OCI-M1 (cell line): ENCODE measurements at regions not wholly inside any gene's neighbourhood (a gene's known extent, or its start where the extent isn't known, plus 50 kb on each side); places are given as distances from the start of the nearest gene placed in this dataset.
A peak's percentile ranks its signal among the peaks of the same experiment; 100 is the strongest.
"Not testable (repeated sequence)": the region's sequence is repeated elsewhere in the genome, so short reads cannot be mapped to it uniquely, and the experiment has no call there.

Experiments used
- DNase-seq: peaks from one replicate; lab custom pipeline; 2025; lab: John Stamatoyannopoulos, UW

DNA sequence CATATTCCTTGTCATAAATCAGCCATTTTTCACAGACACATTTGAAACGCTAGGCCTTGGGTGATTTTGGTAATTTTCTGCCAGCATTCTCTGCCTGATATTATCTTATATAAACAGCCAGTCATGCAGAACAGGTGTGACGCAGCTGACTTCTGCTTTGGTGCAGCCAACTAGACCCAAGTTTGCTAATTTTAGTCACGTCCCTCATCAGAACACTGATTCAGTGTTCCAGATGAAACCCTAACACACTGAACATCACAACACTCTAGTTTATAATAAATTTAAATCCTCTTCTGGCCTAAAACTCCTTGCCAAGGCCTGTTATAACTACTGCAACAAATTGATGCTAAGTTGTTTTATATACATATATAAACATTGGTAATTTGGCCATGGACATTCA is 386.1 kb downstream of the SEC23A start:
- DNase-seq, result no peak

DNA sequence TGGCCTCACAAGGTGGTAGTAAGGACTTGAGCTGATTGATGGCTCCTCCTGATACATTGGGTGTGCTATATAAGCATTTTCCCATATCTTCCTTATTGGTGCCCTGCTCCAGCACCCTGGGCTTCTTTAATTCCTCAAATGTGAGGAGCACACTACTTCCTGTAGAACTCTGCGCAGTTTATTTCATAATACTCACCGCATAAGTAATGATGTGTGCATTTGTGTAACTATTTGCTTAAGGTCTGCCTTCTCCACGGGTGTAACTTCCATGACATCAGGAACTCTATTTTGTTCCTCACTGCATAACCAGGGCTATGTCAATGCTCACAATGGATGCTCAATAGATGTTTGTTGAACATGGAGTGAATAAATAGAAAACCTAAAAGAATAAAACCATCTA is 392.2 kb downstream of the SEC23A start:
- no peak for DNase-seq

DNA sequence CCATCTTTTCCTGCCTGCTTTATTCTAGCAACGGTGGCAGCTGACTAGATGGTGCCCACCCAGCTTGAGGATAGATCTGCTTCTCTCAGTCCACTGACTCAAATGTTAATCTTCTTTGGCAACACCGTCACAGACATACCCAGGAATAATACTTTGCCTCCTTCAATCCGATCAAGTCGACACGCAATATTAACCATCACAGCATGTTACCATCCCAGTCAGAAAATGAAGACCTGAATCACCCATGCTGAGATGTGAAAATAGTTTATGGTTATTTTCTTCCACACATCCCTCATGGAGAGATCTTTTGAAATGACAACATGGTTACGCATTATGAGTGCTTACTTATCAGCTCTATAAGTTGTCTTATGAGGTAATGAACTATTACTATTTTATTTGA is 392.8 kb downstream of the SEC23A start:
- no peak for DNase-seq

DNA sequence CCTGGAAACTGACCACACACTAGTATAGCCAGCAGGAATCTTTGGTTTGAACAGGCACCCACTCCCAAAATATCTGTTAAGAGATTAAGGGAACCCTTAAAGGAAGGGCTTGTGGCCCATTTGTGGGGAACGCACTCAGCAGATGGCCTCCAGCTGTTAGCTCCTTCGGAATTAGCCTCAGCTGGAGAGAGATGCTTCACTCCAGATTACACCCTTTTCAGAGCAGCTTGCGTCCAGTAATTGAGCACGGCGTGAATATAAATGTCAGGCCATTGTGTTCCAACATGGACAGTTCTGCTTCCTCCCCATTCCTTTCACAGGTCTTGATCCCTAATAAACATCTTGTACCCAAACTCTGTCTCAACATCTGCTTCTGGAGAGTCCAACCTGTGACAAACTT is 397.8 kb downstream of the SEC23A start:
- DNase-seq, result no peak

DNA sequence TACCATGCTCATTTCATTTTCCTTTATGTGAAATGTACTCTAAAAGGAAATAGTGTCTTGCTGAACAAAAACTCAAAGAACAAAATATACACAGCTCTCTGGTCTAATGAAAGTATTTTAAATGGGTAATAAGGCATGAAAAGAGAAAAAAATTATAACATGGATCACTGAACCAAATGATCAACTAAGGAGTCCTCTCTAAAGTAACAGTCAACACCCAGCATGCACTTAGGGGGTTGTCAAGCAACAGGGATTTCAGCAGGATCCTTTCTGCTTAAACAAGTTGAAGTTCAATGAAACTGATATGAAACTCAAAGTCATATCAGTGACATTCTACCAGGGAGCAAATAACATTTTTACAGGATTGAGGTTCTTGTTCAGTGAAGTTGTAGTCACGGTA is 398.8 kb downstream of the SEC23A start:
- no peak for DNase-seq

DNA sequence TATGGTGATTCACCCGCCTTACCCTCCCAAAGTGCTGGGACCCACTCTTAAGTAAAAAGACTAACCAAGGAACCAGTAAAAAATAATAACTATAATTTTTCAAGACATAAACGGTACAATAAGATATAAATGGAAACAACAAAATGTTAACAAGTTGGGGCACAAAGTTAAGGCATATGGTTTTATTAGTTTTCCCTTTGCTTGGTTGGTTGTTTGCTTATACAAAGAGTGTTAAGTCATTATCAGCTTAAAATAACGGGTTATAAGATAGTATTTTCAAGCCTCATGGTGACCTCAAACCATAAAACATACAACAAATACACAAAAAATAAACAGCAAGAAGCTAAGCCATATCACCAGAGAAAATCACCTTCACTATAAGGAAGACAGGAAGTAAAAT is 406.1 kb downstream of the SEC23A start:
- DNase-seq, result no peak

DNA sequence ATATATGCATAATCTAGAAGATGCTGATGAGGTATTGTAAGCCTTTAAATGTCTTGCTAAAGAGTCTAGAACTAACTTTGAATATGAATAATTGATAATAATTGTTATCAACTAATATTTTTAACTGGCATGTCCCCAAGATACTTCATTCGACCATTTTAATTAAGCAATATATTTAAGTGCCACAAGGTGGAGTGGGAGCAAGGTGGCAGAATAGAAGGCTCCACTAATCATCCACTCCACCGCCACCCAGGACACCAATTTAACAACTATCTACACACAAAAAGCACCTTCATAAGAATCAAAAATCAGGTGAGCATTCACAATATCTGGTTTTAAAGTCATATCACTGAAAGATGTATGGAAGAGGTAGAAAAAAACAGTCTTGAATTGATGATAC is 409.6 kb downstream of the SEC23A start:
- DNase-seq, result peak; percentile 1

DNA sequence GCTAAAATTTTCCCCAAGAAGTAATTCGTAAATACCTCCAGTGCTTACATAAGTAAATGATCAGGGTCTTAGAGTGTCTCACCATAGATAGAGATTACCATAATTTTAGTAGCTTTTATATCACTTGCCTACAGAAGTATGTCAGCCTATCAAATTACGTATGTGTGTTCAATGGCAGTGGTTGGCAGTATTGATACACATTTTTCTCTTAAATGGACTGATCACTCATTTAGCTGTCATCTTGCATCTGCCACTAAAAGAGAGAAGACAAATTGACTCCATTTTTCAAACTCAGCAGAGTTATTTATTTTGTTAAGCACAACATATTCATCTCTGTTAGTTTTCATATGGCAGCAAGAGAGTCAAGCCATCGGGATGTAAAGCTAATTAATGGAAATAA is 413.1 kb upstream of the CLEC14A start:
- no peak for DNase-seq

DNA sequence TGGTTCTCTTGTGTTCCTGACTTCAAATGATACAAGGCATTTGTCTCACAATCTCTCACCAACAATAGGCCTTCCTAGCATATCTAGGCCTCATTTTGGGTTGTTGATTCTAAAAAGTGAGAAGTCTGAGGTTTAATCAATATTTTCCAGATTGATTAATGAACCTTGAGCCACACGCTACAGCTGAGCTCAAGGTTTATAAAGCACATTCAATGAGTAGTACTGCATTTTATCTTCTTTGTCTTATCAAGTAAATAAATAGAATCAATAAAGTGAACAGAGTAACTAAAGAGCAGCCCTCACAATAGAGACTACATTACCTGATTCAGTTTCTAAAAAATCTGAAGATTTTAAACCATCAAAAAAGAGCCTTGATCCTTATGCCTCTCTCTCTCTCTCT is 407.5 kb upstream of the CLEC14A start:
- no peak for DNase-seq

DNA sequence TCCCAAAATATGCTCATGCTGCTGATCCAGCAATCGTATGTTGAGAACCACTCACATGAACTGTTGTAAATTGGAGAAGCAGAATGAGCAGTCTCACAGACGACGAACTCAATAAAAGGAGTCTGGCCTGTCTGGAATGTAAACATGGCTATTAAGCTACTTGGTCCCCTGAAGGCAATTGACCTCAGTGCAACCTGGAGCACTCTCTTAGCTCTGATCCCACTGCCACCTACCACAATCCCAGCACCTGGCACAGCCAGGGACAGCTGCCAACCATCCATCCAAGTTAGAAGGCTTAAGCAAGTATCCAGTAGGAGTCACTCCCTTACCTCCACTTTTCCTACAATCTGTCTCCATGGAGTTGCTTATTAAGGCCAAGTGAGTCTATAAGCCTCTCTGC is 406.9 kb upstream of the CLEC14A start:
- no peak for DNase-seq

DNA sequence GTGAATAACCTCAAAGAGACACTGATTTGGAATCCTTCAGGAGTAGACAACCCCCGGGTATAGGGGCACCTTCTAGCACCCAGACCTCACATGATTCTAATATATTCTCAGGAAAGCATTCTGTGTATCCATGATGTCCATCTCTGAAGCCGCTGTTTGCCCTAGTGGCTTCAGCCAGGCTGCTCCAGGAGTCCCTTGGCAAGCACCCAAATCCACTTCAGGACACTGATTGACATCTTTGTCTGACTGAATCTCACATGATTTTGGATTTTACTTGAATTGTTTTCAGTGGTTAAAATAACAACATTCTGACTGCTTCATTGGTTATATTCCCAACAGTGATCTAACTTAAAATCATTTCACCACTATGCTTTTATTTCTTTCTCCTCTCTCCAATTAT is 390.5 kb upstream of the CLEC14A start:
- no peak for DNase-seq

DNA sequence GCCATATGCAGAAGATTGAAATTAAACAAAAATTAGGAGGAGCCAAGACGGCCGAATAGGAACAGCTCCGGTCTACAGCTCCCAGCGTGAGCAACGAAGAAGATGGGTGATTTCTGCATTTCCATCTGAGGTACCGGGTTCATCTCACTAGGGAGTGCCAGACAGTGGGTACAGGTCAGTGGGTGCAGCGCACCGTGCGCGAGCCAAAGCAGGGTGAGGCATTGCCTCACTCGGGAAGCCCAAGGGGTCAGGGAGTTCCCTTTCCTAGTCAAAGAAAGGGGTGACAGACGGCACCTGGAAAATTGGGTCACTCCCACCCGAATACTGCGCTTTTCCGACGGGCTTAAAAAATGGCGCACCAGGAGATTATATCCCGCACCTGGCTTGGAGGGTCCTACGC is 379.0 kb upstream of the CLEC14A start:
- not testable (repeated sequence) for DNase-seq

DNA sequence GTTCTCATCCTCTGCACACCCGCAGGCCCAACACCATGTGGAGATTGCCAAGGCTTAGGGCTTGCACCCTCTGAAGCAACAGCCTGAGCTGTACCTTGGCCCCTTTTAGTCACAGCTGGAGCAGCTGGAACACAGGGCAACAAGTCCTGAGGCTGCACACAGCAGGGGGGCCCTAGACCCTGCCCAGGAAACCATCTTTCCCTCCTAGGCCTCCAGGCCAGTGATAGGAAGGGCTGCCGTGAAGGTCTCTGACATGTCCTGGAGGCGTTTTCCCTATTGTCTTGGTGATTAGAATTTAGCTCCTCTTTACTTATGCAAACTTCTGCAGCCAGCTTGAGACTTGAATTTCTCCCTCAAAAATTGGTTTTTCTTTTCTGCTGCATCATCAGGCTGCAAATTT is 373.5 kb upstream of the CLEC14A start:
- no peak for DNase-seq

DNA sequence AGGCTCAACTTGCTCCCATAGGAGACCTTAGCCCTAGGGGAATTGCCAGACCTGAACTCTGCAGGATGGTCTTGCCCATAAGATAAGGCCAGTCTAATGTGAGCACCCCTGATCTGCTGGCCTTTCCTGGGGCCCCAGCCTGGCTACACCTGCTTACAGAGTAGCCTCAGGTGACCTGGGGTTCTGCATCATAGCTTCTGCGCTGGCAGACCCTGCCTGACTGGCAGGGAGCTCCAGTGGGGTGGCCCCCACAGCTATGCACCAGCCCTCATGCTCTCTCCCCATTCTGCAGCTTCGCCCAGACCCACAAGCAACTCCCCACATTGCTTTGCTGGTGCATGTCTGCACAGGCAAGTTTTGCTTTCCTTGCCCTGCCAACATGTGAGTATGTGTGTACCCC is 371.3 kb upstream of the CLEC14A start:
- DNase-seq, result no peak

DNA sequence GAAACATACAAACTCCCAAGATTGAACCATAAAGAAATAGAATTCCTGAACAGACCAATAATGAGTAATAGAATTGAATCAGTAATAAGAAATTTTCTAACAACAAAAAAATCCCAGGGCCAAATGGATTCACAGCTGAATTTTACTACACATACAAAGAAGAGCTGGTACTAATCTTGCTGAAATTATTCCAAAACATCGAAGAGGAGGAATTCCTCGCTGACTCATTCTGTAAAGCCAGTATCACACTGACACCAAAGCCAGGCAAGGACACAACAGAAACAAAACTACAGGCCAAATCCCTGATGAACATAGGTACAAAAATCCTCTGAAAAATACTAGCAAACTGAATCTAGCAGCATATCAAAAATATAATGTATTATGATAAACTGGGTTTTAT is 367.8 kb upstream of the CLEC14A start:
- no peak for DNase-seq

DNA sequence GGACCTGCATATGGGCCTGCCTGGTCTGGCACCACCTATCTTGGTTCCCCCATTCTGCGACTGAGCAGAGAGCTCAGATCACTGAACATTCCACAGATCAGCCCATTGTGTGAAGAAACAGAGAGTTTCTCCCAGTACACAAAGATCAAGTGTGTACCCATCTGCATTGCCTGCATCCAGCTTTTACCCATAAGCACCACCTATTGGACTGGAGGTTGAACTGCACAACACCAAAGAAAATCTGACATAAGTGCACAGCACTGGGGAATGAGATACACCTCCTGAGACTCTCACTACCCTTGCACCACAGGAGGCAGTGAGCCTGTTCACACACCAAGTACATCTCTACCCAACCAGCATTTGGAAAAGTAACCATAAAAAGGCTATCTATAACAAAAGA is 362.6 kb upstream of the CLEC14A start:
- DNase-seq, result peak; percentile 14

DNA sequence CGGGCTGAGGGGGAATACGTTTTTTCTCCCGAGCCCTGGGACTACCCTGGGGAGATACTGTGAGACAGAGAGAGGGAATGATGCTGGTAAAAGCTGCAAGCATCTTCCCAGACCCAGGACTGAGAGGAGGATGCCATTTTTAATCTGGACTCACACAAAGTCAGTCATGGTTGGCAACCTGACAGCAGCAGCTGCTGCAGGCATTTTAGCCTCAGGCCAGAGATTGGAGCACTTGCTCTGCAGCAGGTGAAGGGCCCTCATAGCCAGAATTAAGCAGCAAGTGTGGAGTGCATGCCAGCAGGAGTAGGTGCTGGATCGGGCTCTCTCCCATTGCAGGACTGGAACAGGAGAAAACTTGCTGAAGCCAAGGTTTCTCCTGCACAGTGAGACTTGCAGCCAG is 361.1 kb upstream of the CLEC14A start:
- DNase-seq, result no peak

DNA sequence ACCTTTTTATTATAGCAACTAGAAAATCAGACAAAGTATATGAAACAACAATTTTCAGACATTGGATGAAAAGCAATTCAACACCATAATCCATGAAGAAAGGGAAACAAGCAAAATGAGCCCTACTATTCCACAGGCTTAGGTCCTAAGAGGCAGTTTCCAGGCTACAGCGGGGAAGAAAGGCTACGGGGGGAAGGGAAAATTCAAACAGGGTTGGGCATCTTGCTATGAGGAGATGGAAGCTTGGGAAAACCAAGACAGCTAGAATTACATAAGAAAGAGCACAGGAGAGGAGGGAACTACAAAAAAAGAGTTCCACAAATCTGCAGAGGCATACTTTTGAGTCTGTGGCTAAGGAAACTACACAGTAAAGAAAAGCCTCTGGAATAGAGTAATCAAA is 356.0 kb upstream of the CLEC14A start:
- DNase-seq, result no peak

DNA sequence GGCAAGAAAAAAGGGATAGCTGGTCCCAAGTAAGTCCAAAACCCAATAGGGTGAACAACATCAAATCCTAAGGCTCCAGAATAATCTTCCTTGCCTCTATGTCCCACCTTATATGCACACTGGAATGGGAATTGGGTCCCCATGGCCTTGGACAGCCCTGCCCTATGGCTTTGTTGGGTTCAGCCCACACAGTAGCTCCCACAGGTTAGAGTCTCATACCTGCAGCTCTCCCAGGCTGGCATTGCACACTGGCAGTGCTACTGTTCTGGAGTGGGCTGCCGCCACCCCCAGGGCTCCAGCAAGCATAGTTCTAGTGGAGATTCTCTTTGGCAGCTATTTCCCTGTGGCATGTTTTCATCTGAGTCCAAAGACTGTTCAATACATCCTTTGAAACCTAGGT is 352.4 kb upstream of the CLEC14A start:
- DNase-seq, result no peak

DNA sequence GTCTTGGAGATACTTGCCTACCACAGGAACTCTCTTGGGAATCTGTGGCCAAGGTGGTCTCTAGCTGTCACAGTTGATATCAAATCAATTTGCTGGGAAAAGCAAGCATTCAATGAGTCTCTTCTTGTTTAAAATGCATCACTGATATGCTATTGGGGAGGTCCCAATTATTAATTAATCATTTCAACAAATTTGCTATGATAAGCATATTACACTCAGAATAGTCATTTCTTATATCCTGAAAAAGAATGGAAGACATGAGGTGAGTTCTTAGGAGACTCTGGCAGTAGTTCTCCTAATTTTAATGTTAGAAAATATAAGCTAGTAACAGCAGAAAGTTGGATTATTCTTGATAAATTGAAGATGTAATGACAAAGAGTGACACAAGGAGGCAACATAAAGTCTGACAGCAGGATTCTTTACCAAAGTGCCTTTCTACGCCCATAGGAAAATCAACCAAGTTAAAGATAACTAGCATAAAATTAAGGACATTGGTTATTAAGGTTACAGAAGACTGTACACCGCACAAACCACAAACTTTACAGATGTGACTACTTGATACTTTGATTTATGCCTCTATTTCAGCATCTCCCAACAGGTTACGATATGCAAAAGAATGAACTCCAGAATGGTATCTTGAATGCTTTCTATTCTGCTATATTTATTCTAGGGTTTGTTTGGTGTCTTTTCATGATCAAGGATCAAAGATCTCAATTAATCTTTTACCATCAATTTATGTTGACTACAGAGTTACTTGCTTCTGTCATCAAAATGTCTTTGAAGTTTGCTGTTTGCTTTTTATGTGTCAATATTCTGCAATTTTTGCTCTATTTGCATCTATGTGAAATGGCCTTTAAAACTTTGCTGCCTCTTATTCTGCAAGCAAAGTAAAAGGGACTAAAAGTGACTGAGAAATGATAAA is 349.6 kb upstream of the CLEC14A start:
- peak; percentile 1 for DNase-seq

DNA sequence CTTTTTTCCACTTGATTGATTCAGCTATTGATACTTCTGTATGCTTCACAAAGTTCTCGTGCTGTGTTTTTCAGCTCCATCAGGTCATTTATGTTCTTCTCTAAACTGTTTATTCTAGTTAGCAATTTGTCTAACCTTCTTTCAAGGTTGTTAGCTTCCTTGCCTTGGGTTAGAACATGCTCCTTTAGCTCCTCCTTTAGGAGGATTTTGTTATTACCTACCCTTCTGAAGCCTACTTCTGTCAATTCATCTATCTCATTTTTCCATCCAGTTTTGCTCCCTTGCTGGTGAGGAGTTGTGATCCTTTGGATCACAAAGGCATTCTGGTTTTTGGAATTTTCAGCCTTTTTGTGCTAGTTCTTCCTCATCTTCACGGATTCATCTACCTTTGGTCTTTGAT is 344.7 kb upstream of the CLEC14A start:
- DNase-seq, result peak; percentile 33

DNA sequence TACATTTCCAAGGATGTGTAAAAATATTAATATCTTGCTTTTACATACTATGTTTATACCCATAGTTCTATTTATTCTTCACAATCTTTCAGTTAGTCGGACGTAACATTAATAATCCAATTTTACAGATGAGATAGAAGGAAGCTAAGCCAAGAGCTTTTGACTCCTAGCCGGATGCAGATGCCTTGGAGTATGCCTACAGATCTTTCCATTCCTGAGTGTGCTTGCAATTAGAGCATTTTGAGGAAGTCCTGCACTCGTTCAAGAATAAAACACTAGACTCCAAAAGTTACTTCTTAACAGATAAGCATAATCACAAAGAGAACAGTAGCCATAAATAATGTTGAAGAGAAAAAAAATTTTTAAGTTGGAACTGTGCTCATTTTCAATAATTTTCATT is 337.6 kb upstream of the CLEC14A start:
- DNase-seq, result peak; percentile 12

DNA sequence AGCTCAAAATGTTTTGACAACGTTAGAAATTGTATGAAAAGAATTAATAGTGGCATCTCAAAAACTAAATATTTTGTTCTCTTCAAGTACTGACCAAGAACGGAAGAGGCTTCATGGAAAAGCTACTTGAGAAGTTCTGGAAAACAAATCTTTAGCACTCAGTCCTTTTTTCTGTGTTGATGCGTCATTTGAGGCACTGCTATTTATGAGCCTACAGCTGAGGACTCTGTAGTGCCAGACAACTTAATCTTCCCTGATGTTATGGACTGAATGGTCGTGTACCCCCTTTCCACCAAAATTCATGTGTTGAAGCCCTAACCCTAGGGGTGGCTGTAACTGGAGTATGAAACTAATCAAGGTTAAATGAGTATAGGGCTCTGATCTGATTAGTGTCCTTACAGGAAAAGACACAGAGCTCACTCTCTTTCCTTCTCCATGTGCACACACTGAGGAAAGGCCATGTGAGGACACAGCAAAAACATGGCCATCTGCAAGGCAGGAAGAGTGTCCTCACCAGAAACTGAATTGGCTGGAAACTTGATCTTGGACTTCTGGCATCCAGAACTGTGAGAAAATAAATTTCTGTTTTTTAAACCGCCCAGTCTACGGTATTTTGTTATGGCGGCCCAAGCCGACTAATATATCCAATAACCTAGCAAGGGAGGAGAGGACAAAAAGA is 337.0 kb upstream of the CLEC14A start:
- DNase-seq, result no peak
